ENCODE measurements at regions not wholly inside any gene's neighbourhood (a gene's known extent, or its start where the extent isn't known, plus 50 kb on each side); places are given as distances from the start of the nearest gene placed in this dataset.
A peak's percentile ranks its signal among the peaks of the same experiment; 100 is the strongest.

DNA sequence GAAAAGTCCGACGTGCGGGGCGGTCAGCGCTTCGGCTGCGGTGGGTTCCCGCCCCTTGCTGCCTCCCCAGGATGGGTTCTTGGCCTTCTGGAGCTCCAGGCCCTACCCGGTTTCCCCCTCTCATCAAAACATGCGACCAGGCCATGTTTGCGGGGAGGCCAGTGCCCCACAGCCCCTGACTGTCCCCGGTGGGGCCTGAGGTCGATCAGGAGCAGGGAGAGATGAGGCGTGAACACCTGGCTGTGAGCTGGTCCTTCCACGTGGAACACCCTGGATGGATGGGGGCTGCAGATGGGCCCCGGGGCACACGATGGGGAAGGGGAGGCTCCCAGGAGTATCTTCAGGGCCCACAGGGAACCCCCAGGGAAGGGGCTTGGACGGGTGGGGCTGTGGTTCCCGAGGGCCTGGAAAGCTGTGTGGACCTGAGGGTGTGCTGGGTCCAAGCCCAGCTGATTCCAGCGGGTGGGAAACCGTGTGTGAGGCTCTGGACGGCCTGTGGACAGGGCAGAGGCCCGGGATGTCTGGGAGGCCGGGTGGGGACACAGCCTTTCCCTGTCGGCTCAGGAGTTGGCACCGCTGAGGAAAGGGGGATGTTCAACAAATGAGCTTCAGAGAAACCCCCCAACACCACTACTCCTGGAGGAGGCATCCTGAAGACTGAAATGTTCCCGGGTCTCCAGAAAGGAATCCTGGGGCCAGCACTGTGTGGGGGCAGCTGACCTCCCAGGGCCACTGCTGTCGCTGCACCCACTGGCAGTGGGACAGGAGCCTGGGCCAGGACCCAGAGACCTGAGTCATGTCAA lies 187.0 kb upstream of the C14orf180 start:
- no peak overlapping the region for H3K4me3 ChIP-seq (ENCODE audit: control extremely low read depth in 1 of 5, extremely low read depth in 1 of 5, insufficient read depth in 1 of 5, low read depth in 2 of 5, low read length in 4 of 5)
- no peak for DNase-seq
- intact Hi-C loops (cut with micrococcal nuclease), result no loop called here
- peak overlapping the region; percentile 74 for H3K4me2 ChIP-seq (replicated peaks; ENCODE audit: low read depth, low read length, poor library complexity, severe bottlenecking)
- no peak overlapping the region for H3K27ac Mint-ChIP-seq
- peaks cover 6% of the 10 kb centered on the region for H3K9me3 Mint-ChIP-seq (ENCODE audit: insufficient read depth)
- H3K4me1 ChIP-seq (ENCODE audit: control insufficient read depth in 2 of 2, insufficient read depth in 2 of 2, low read length in 2 of 2), result peaks cover 47 to 66% of the 10 kb centered on the region in 2 donors
- ATAC-seq (ENCODE audit: low read depth), result no peak
- no peak overlapping the region for H3K9ac ChIP-seq (ENCODE audit: low read length)
- no peaks in the 10 kb centered on the region for H4K20me1 ChIP-seq (ENCODE audit: control insufficient read depth, insufficient read depth, low read length, poor library complexity, severe bottlenecking)
- peaks cover 0 to 39% (median 6%) of the 10 kb centered on the region in 3 donors for H3K9me3 ChIP-seq (ENCODE audit: control extremely low read depth in 1 of 3, control insufficient read depth in 2 of 3, insufficient read depth in 1 of 3, low read length in 2 of 3)
- CTCF ChIA-PET, result no interaction called here
- no peak overlapping the region for H3K27ac ChIP-seq (ENCODE audit: low read length in 2 of 2)
- peaks cover 0 to 5% (median 1%) of the 10 kb centered on the region in 4 experiments for H3K27me3 ChIP-seq (replicated peaks in 1 of 4; ENCODE audit: control extremely low read depth in 1 of 4, control insufficient read depth in 3 of 4, insufficient read depth in 4 of 4, low read length in 3 of 4)
- 74% methylated on average over 22 of the region's 28 CpGs for WGBS (ENCODE audit: insufficient coverage)
- POLR2A ChIA-PET, result no interaction called here
- peak overlapping the region; percentile 69 for H3K4me3 Mint-ChIP-seq
- no peaks in the 10 kb centered on the region for H3K79me2 ChIP-seq (ENCODE audit: control insufficient read depth, insufficient read depth, low read length)
- H3K4me1 Mint-ChIP-seq, result peaks cover 75% of the 10 kb centered on the region
- no peak overlapping the region for H2AFZ ChIP-seq (ENCODE audit: insufficient read depth, low read depth, low read length, poor library complexity, severe bottlenecking)
- no peaks in the 10 kb centered on the region for H3K36me3 ChIP-seq (replicated peaks in 1 of 2; ENCODE audit: control extremely low read depth in 1 of 2, control insufficient read depth in 1 of 2, extremely low read depth in 1 of 2, insufficient read depth in 2 of 2, low read length in 1 of 2)
- no peak for TF ChIP-seq EZH2 (IDR thresholded peaks at IDR 0.05; ENCODE audit: borderline replicate concordance, insufficient read depth, low read depth, low read length, poor library complexity, severe bottlenecking)
- TF ChIP-seq, protein P1, sequence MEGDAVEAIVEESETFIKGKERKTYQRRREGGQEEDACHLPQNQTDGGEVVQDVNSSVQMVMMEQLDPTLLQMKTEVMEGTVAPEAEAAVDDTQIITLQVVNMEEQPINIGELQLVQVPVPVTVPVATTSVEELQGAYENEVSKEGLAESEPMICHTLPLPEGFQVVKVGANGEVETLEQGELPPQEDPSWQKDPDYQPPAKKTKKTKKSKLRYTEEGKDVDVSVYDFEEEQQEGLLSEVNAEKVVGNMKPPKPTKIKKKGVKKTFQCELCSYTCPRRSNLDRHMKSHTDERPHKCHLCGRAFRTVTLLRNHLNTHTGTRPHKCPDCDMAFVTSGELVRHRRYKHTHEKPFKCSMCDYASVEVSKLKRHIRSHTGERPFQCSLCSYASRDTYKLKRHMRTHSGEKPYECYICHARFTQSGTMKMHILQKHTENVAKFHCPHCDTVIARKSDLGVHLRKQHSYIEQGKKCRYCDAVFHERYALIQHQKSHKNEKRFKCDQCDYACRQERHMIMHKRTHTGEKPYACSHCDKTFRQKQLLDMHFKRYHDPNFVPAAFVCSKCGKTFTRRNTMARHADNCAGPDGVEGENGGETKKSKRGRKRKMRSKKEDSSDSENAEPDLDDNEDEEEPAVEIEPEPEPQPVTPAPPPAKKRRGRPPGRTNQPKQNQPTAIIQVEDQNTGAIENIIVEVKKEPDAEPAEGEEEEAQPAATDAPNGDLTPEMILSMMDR (IDR thresholded peaks at IDR 0.05), result no peak
- H3K27me3 Mint-ChIP-seq, result no peaks in the 10 kb centered on the region

- H3K4me1 Mint-ChIP-seq, result peaks cover 68% of the 10 kb centered on the region
- ChIA-PET POLR2A (no interaction called here), CTCF (no interaction called here)
- intact Hi-C loops (cut with micrococcal nuclease), result no loop called here
- TF ChIP-seq, protein P1 (IDR thresholded peaks at IDR 0.05), result no peak
- TF ChIP-seq EZH2 (IDR thresholded peaks at IDR 0.05; ENCODE audit: borderline replicate concordance, insufficient read depth, low read depth, low read length, poor library complexity, severe bottlenecking), result no peak
- peaks cover 0 to 41% (median 12%) of the 10 kb centered on the region in 3 donors for H3K9me3 ChIP-seq (ENCODE audit: control extremely low read depth in 1 of 3, control insufficient read depth in 2 of 3, insufficient read depth in 1 of 3, low read length in 2 of 3)
- no peak overlapping the region for H3K27ac ChIP-seq (ENCODE audit: low read length in 2 of 2)
- H3K4me3 ChIP-seq (ENCODE audit: control extremely low read depth in 1 of 5, extremely low read depth in 1 of 5, insufficient read depth in 1 of 5, low read depth in 2 of 5, low read length in 4 of 5), result peak overlapping the region in 1 of 5 experiments; percentile 28
- H3K9me3 Mint-ChIP-seq (ENCODE audit: insufficient read depth), result peaks cover 10% of the 10 kb centered on the region
- H3K27ac Mint-ChIP-seq, result no peak overlapping the region
- H3K9ac ChIP-seq (ENCODE audit: low read length), result peak overlapping the region; percentile 40
- H3K27me3 ChIP-seq (replicated peaks in 1 of 4; ENCODE audit: control extremely low read depth in 1 of 4, control insufficient read depth in 3 of 4, insufficient read depth in 4 of 4, low read length in 3 of 4), result peaks cover 0 to 5% (median 1%) of the 10 kb centered on the region in 4 experiments
- peak overlapping the region; percentile 74 for H3K4me2 ChIP-seq (replicated peaks; ENCODE audit: low read depth, low read length, poor library complexity, severe bottlenecking)
- peaks cover 47 to 66% of the 10 kb centered on the region in 2 donors for H3K4me1 ChIP-seq (ENCODE audit: control insufficient read depth in 2 of 2, insufficient read depth in 2 of 2, low read length in 2 of 2)
- no peaks in the 10 kb centered on the region for H3K36me3 ChIP-seq (replicated peaks in 1 of 2; ENCODE audit: control extremely low read depth in 1 of 2, control insufficient read depth in 1 of 2, extremely low read depth in 1 of 2, insufficient read depth in 2 of 2, low read length in 1 of 2)
- no peaks in the 10 kb centered on the region for H3K79me2 ChIP-seq (ENCODE audit: control insufficient read depth, insufficient read depth, low read length)
- 83% methylated on average over 18 of the region's 18 CpGs for WGBS (ENCODE audit: insufficient coverage)
- peak overlapping the region; percentile 87 for H3K4me3 Mint-ChIP-seq
- no peaks in the 10 kb centered on the region for H4K20me1 ChIP-seq (ENCODE audit: control insufficient read depth, insufficient read depth, low read length, poor library complexity, severe bottlenecking)
- DNase-seq, result no peak
- ATAC-seq (ENCODE audit: low read depth), result no peak
- peak overlapping the region; percentile 57 for H2AFZ ChIP-seq (ENCODE audit: insufficient read depth, low read depth, low read length, poor library complexity, severe bottlenecking)
- H3K27me3 Mint-ChIP-seq, result no peaks in the 10 kb centered on the region
Measured at GRCh38 chr14:104393199-104393897, 186.2 kb upstream of the C14orf180 start.
